ENCODE measurements at regions not wholly inside any gene's neighbourhood (a gene's known extent, or its start where the extent isn't known, plus 50 kb on each side); places are given as distances from the start of the nearest gene placed in this dataset.

DNA sequence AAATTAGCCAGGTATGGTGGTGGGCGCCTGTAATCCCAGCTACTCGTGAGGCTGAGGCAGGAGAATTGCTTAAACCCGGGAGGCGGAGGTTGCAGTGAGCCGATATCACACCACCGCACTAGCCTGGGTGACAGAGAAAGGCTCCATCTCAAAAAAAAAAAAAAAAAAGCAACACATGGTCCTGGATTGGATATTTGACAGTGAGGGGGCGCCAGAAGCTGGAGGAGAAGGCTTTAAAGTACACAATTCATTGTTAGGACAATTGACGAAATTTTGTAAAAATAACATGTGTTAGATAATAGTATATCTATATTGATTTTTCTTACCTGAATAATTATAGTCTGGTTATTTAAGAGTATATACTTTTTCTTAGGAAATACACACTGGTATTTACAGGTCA, 50.2 kb upstream of the USP25 start:
- WGBS, 10 experiments = 57 to 100% (median 91%) methylated on average over 1 to 6 of the region's 8 CpGs; no CpG with 5 or more reads in 2 of the 10 experiments
- ATAC-seq (replicated peaks in 6 of 8) = no peak
- no peaks in the 10 kb centered on the region for H3K4me1 ChIP-seq (replicated peaks in 1 of 2)
- in situ Hi-C loops (cut with MboI; ENCODE audit: low pct_unique_long_range_greater_than_20kb in 2 of 9, low sequenced_read_pairs in 9 of 9, unreplicated experiment in 9 of 9) = no loop called here
- H3K4me3 ChIP-seq = no peak overlapping the region
- no peak overlapping the region for H3K27ac ChIP-seq
